ENCODE measurements at regions not wholly inside any gene's neighbourhood (a gene's known extent, or its start where the extent isn't known, plus 50 kb on each side); places are given as distances from the start of the nearest gene placed in this dataset.
"Not testable (repeated sequence)": the region's sequence is repeated elsewhere in the genome, so short reads cannot be mapped to it uniquely, and the experiment has no call there.

DNA sequence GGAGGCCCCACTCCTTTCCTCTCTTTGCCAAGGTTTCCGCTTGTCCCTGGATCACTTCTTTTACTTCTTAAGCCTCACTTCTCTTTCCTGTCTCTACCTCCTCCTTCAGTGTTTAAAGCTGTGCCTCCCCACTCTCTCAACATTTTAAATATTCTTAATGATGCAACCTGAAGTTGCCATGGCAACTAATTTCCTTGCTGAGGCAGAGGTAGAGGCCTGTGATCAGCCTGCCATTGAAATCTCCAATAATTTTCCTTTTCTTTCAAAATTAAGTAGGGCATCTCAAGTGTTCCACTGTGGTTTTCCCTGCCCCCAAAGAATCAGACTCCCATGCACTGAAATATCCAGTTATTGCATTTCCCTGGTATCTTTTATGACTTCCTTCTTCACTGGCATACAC, 108.6 kb upstream of the VRK1 start:
- Mint-ChIP-seq H3K9me3 (no peaks in the 10 kb centered on the region), H3K36me3 (ENCODE audit: insufficient read depth) (no peaks in the 10 kb centered on the region), H3K4me1 (ENCODE audit: low read depth) (no peaks in the 10 kb centered on the region), H3K4me3 (no peak overlapping the region), H3K27me3 (ENCODE audit: low read depth) (peaks cover 14% of the 10 kb centered on the region)
- ATAC-seq (no peak), DNase-seq (no peak)

DNA sequence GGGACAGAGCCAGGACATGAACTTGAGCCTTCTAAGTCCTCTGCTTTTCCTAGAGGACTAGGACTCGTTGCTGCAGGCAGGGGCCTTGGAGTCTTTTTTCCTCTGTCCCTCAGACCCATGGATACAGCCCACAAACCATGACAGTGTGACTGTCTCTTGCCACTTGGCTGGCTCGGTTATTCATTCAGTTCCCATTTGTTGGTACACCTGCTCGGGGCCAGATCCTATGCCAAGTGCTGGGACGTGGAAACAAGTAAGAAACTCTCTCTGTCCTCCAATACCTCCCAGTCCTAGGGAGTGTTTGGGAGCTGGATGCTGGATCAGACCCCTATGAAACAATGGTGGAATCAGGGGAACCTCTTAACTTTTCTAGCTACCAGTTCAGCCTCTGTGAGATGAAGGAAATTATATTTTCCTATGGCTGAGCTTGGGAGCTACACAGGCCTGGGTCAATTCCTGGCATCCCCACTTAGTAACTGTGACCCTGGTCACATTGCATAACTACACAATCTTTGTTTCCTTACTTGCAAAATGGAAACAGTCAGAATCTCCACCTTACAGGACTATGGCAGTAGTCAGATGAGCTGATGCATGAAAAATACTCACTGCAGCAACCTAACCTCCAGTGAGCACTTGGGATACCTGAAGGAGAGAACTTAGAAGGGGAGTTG, 106.3 kb upstream of the VRK1 start:
- no peak for DNase-seq
- H3K27me3 Mint-ChIP-seq (ENCODE audit: low read depth) = peaks cover 5% of the 10 kb centered on the region
- H3K36me3 Mint-ChIP-seq (ENCODE audit: insufficient read depth) = no peaks in the 10 kb centered on the region
- no peak overlapping the region for H3K4me3 Mint-ChIP-seq
- no peaks in the 10 kb centered on the region for H3K4me1 Mint-ChIP-seq (ENCODE audit: low read depth)
- no peaks in the 10 kb centered on the region for H3K9me3 Mint-ChIP-seq
- no peak for ATAC-seq

DNA sequence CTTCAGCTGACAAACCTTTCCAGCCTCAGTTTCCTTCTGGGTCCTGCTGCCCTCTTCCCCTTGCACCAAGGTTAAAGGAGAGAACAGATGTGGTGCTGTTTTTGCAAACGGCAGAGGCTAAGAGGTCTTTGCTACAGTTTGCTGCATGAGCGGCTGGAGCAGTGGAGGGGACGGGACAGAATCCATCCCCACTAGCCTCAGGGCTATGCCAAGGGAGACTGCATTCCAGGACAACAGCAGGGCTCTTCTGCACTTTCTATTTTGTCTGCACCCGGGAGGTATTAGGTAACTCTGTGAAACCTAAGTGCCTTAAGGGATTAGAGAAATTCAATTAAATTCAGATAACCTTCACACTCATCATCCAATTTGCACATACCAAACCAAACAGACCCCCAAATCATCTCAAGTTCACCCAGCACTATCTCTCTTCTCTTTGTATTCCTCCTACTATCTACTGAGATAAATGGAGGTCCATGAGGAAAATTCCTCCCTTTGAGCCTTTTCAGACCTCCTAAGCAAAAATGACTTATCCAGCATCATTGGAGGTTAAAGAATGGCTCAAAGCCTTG, 103.8 kb upstream of the VRK1 start:
- no peak for ATAC-seq
- H3K36me3 Mint-ChIP-seq (ENCODE audit: insufficient read depth) = no peaks in the 10 kb centered on the region

DNA sequence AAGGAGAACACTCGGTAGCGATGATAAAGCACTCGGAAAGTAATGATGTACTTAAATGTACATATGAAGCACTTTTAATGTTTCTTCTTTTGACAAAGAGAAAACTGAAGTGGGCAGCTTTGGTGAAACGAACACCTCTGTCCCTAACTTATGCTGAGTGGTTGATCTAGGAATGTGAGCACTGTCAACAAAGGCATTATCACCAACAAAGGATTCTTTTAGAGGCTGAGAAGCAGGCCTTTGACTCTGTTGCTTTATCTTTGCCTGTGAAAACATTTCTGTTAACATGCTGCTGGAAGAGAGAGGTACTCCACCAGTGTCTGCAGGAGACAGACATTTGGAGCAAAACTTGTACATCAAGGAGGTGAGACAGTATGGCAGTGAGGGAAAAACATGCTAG, 103.2 kb upstream of the VRK1 start:
- ATAC-seq (no peak), DNase-seq (no peak)
- H3K4me3 Mint-ChIP-seq = no peak overlapping the region
- H3K27me3 Mint-ChIP-seq (ENCODE audit: low read depth) = peaks cover 17% of the 10 kb centered on the region
- H3K36me3 Mint-ChIP-seq (ENCODE audit: insufficient read depth) = no peaks in the 10 kb centered on the region
- H3K4me1 Mint-ChIP-seq (ENCODE audit: low read depth) = no peaks in the 10 kb centered on the region
- H3K9me3 Mint-ChIP-seq = no peaks in the 10 kb centered on the region

More for the DNA sequence above, 103.8 kb upstream of the VRK1 start:
- Mint-ChIP-seq H3K4me3 (no peak overlapping the region), H3K9me3 (no peaks in the 10 kb centered on the region), H3K4me1 (ENCODE audit: low read depth) (no peaks in the 10 kb centered on the region), H3K27me3 (ENCODE audit: low read depth) (peaks cover 15% of the 10 kb centered on the region)
- no peak for DNase-seq

DNA sequence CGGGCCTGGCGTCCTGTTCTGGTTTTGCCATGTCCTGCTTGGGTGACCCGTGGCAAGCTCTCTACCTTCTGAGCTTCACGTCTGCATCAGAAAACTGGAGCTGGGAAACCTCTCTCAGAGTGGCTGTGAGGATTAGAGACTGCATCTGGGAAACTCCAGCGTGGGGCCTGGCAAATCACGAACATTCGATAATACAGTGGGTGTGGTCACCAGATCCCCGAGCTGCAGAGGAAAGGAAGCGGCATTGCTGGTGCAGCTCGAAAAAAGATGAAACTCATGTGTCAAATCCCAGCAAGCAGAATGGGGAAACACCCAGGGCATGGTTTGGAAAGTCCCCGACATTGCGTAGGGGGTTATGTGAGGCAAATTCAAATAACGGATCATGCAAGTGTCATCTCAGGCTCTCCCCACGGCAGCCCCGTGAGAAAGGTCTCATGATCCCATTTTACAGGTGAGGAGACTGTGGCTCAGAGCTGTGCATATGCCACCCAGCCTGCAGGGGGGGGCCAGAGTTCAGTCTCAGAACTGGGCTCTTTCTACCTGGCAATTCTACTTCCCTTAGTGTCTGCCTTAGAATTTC, 98.1 kb upstream of the VRK1 start:
- Mint-ChIP-seq H3K4me3 (no peak overlapping the region), H3K4me1 (ENCODE audit: low read depth) (no peaks in the 10 kb centered on the region), H3K27me3 (ENCODE audit: low read depth) (peaks cover 23% of the 10 kb centered on the region), H3K36me3 (ENCODE audit: insufficient read depth) (no peaks in the 10 kb centered on the region), H3K9me3 (no peaks in the 10 kb centered on the region)
- no peak for DNase-seq
- ATAC-seq = peak in 1 of 2 donors; percentile 28

DNA sequence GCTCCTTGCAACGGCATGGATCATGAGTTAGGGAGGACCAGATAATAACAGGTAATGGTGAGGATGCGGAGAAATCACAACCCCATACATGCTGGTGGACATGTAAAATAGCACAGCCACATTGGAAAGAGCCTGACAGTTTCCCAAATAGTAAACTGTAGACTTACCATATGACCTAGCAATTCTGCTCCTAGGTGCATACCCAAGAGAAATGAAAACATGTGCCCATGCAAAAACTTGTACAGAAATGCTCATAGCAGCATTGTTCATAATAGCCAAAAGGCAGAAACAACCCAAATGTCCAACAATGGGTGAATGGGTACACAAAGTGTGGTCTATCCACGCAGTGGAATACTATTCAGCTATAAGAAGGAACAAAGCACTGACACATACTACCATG, 97.5 kb upstream of the VRK1 start:
- Mint-ChIP-seq H3K9me3 (no peaks in the 10 kb centered on the region), H3K4me3 (no peak overlapping the region), H3K4me1 (ENCODE audit: low read depth) (no peaks in the 10 kb centered on the region), H3K27me3 (ENCODE audit: low read depth) (peaks cover 27% of the 10 kb centered on the region), H3K36me3 (ENCODE audit: insufficient read depth) (no peaks in the 10 kb centered on the region)
- DNase-seq = no peak
- ATAC-seq = no peak

DNA sequence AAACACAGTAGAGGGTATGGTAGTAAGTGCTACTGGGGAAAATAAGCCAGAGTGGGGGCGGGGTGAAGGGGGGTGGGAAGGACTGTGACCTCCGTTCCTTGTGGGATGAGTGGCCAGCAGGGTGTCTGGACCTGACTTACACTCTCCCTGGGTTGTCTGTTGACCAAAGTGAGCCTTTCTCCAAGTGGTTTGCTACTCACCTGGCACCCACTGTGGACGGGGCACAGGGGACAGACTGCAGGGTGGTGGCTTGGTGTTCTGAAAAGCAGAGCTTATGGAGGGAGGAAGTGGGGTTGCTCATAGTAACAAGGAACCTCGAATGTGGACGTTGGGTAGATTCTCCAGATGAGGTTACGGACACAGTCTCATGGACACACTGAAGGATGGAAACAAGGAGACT, 94.4 kb upstream of the VRK1 start:
- Mint-ChIP-seq H3K36me3 (ENCODE audit: insufficient read depth) (no peaks in the 10 kb centered on the region), H3K4me1 (ENCODE audit: low read depth) (no peaks in the 10 kb centered on the region), H3K4me3 (no peak overlapping the region), H3K9me3 (no peaks in the 10 kb centered on the region), H3K27me3 (ENCODE audit: low read depth) (peaks cover 30% of the 10 kb centered on the region)
- DNase-seq (no peak), ATAC-seq (no peak)

DNA sequence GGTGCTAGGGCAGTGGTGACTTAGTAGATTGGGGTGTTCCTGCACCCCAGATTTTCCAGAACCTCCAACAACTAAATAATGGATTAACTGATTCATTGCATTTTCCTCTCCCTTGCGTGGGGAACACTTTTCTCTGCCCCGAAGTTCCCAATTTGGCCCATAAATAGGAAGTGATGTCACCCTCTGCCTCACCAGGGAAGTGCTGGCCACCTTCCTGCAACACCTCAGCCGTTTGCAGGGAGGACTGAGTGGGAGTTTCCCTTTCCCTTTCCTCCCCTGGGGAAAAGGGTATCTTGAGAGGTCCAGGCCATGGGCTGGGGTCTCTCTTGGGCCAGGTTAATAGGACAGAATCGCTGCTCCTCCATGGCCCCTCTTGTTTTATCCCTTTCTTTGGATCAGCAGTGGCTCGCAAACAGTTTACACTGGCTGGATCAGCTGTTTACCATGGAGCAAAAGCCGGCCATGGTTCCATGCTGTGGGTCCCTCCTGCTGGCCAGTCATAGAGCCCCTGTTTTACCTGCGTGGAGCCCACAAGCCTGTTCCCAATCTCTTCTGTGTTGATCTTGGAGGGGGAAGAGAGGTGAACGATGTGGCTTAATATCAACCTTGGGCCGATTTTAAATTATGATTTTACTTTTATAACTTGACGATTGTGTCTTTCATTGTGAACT, 91.6 kb upstream of the VRK1 start:
- Mint-ChIP-seq H3K4me1 (ENCODE audit: low read depth) (no peaks in the 10 kb centered on the region), H3K27me3 (ENCODE audit: low read depth) (peaks cover 21% of the 10 kb centered on the region)
- no peak for ATAC-seq

DNA sequence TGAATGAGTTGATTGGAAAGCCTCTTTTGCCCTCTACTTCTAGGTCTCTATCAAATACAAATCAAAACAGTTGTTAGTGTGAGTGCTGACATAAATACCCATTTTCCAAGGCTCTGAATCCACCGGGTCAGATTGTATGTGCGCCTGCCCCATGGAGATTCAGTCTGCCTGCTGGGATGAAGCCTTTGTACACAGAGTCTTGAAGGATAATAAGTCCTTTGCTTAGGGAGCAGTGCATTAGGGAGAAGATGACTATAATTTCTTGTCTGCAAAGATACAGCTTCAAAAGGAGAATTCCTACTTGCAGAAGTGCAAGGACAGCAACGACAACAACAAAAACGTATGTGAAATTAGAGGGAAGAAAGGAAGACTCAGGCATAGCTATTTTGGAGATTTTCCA, 90.3 kb upstream of the VRK1 start:
- DNase-seq = no peak
- Mint-ChIP-seq H3K27me3 (ENCODE audit: low read depth) (peaks cover 24% of the 10 kb centered on the region), H3K4me3 (no peak overlapping the region), H3K36me3 (ENCODE audit: insufficient read depth) (no peaks in the 10 kb centered on the region), H3K9me3 (no peaks in the 10 kb centered on the region), H3K4me1 (ENCODE audit: low read depth) (no peaks in the 10 kb centered on the region)
- ATAC-seq = no peak

More for the DNA sequence above, 91.6 kb upstream of the VRK1 start:
- H3K36me3 Mint-ChIP-seq (ENCODE audit: insufficient read depth) = no peaks in the 10 kb centered on the region
- no peaks in the 10 kb centered on the region for H3K9me3 Mint-ChIP-seq
- no peak overlapping the region for H3K4me3 Mint-ChIP-seq
- DNase-seq = no peak

DNA sequence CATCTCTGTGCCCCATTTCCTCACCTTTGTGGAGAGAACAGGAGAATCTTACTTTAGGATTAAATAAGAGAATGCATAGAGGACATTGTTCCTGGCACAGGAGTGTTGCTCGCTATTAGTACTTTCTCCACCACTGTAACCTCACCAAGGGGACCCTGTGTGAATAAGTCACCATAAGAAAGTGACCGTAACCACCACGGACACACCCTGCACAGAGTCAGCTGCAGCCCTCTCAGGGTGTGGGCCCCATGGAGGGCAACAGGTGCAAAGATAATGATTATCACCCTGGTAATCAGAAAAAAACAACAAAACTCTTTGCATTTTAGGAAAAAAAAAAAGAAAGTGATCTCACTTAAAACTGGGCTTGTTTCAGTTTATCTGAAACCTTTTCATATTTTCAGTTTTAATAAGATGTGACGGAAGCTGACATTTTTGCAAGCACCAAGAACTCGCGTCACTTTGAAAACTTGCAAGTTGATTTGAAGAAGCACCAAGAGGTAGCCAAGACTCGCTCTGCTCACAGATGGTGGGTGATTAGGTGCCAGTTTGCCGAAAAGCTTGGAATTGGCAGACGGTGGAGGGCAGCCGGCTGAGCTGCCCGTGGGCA, 87.0 kb upstream of the VRK1 start:
- no peaks in the 10 kb centered on the region for H3K9me3 Mint-ChIP-seq
- H3K4me3 Mint-ChIP-seq = no peak overlapping the region
- H3K36me3 Mint-ChIP-seq (ENCODE audit: insufficient read depth) = no peaks in the 10 kb centered on the region
- H3K27me3 Mint-ChIP-seq (ENCODE audit: low read depth) = peaks cover 33% of the 10 kb centered on the region
- no peaks in the 10 kb centered on the region for H3K4me1 Mint-ChIP-seq (ENCODE audit: low read depth)
- DNase-seq = no peak
- ATAC-seq = no peak

DNA sequence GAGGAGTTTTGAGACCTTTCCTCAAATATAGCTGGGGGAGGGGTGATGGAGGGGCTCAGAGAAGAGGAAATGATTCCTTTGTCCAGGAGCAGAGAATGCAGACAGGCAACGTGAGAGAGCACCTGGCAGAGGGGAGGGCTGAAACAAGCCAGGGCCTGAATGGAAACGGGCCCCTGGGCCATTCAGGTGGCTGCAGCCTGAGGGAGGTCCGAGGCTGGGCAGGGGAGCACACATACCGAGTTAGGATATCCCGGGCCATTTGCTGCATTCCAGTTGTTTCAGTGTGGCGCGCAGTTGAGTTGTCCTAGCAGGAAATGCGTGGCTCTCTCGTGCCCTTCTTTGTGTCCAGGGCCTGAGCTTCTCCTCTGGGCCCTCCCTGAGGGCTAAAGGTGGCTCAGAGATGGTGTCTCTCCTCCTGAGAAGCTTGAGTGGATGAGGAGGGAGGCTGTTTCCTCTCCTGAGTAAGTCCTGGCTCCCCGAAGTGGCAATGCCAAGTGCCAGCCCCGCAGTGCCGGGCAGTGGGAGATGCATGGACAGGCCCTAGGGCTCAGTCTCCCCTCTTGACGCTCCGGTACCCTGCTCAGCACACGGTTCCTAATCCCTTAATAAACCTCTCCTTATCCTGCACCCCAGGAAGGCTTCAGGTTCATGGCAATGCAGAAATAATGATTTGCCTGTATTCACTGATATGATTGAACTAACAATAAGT, 85.5 kb upstream of the VRK1 start:
- no peak overlapping the region for H3K4me3 Mint-ChIP-seq
- ATAC-seq = no peak
- peaks cover 30% of the 10 kb centered on the region for H3K27me3 Mint-ChIP-seq (ENCODE audit: low read depth)
- H3K9me3 Mint-ChIP-seq = no peaks in the 10 kb centered on the region
- no peaks in the 10 kb centered on the region for H3K4me1 Mint-ChIP-seq (ENCODE audit: low read depth)
- H3K36me3 Mint-ChIP-seq (ENCODE audit: insufficient read depth) = no peaks in the 10 kb centered on the region
- no peak for DNase-seq

DNA sequence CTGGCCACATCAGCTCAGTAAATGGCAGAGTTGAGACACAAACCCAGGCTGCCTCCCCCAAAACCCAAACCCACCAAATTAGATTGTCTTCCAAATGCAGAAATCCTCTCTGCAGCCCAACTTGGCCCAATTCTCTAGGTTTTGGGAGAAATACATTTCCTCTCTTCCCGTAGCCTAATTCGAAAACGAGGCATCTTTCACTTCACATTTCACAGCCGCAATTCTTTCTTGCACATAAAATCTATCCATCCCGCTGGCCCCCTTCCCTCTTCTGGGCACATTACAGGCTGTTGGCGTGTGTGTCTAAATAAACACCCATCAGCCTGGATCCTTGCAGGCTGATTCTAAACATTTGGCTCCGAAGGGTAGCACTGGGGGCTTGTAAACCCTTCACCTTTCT, 83.8 kb upstream of the VRK1 start:
- peaks cover 30% of the 10 kb centered on the region for H3K27me3 Mint-ChIP-seq (ENCODE audit: low read depth)
- no peak overlapping the region for H3K4me3 Mint-ChIP-seq
- H3K4me1 Mint-ChIP-seq (ENCODE audit: low read depth) = no peaks in the 10 kb centered on the region
- no peaks in the 10 kb centered on the region for H3K9me3 Mint-ChIP-seq
- H3K36me3 Mint-ChIP-seq (ENCODE audit: insufficient read depth) = no peaks in the 10 kb centered on the region
- DNase-seq = no peak
- no peak for ATAC-seq

DNA sequence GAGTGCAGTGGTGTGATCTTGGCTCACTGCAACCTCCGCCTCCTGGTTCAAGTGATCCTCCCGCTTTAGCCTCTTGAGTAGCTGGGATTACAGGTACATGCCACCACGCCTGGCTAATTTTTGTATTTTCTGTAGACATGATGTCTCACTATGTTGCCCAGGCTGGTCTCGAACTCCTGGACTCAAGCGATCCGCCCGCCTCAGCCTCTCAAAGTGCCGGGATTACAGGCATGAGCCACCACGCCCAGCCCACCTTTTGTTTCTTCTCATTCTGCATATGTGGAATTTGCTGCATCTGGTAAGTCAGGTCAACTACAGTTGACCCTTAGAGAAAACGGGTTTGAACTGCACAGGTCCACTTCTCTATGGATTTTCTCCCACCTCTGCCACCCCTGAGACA, 82.6 kb upstream of the VRK1 start:
- peaks cover 30% of the 10 kb centered on the region for H3K27me3 Mint-ChIP-seq (ENCODE audit: low read depth)
- not testable (repeated sequence) for H3K4me3 Mint-ChIP-seq; H3K9me3 Mint-ChIP-seq; H3K36me3 Mint-ChIP-seq (ENCODE audit: insufficient read depth); H3K4me1 Mint-ChIP-seq (ENCODE audit: low read depth); ATAC-seq; DNase-seq

DNA sequence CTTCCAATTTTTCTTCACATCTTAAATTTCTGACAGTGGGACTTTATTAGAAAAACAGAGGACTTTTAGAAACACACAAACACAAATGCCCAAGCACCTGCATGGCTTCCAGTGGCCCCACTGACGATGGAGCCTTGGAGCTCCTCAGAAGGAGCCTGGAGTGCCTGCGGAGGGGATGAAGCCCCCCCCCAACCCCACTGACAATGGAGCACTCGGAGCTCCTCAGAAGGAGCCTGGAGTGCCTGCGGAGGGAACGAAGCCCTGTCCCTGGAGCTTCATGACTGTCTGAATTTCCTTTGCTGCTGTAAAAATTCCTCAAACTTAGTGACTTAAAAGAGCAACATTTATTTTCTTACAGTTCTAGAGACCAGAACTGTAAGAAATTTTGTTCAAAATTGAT, 80.1 kb upstream of the VRK1 start:
- DNase-seq (no peak), ATAC-seq (no peak)
- no peaks in the 10 kb centered on the region for H3K9me3 Mint-ChIP-seq
- H3K4me3 Mint-ChIP-seq = no peak overlapping the region
- H3K27me3 Mint-ChIP-seq (ENCODE audit: low read depth) = peaks cover 30% of the 10 kb centered on the region
- no peaks in the 10 kb centered on the region for H3K36me3 Mint-ChIP-seq (ENCODE audit: insufficient read depth)
- H3K4me1 Mint-ChIP-seq (ENCODE audit: low read depth) = no peaks in the 10 kb centered on the region

Measured in activated T-cell treated with anti-CD3 and anti-CD28 coated beads, Interleukin-2, amount 50 U/mL, for 4 hours (primary cell).